ENCODE measurements at regions not wholly inside any gene's neighbourhood (a gene's known extent, or its start where the extent isn't known, plus 50 kb on each side); places are given as distances from the start of the nearest gene placed in this dataset.

- Histone ChIP-seq H3K4me2 (ENCODE audit: low read length) (no peak overlapping the region), H3K9ac (ENCODE audit: low read depth, low read length) (no peak overlapping the region), H3K4me3 (ENCODE audit: low read length) (no peak overlapping the region)
Measured at GRCh38 chr2:138428710-138429440, 72.7 kb upstream of the SPOPL start.

GRCh38 chr2:138430181-138430580, 71.4 kb upstream of the SPOPL start:
- Histone ChIP-seq H3K4me1 (ENCODE audit: control insufficient read depth, insufficient read depth, low read length) (peaks cover 7% of the 10 kb centered on the region), H3K27me3 (ENCODE audit: control insufficient read depth, insufficient read depth, low read length) (no peaks in the 10 kb centered on the region), H3K36me3 (ENCODE audit: insufficient read depth, low read length) (no peaks in the 10 kb centered on the region)

More at GRCh38 chr2:138428710-138429440, 72.7 kb upstream of the SPOPL start:
- Histone ChIP-seq H3K4me1 (ENCODE audit: control insufficient read depth, insufficient read depth, low read length) (peaks cover 7% of the 10 kb centered on the region), H3K27me3 (ENCODE audit: control insufficient read depth, insufficient read depth, low read length) (no peaks in the 10 kb centered on the region), H3K36me3 (ENCODE audit: insufficient read depth, low read length) (no peaks in the 10 kb centered on the region), H3K9me3 (replicated peaks; ENCODE audit: low read length) (no peaks in the 10 kb centered on the region)

GRCh38 chr2:138432971-138433370, 68.6 kb upstream of the SPOPL start:
- no peaks in the 10 kb centered on the region for H3K36me3 ChIP-seq (ENCODE audit: insufficient read depth, low read length)
- H3K9ac ChIP-seq (ENCODE audit: low read depth, low read length) = no peak overlapping the region
- no peak overlapping the region for H3K4me3 ChIP-seq (ENCODE audit: low read length)
- H3K4me2 ChIP-seq (ENCODE audit: low read length) = no peak overlapping the region
- no peaks in the 10 kb centered on the region for H3K9me3 ChIP-seq (replicated peaks; ENCODE audit: low read length)
- no peaks in the 10 kb centered on the region for H3K27me3 ChIP-seq (ENCODE audit: control insufficient read depth, insufficient read depth, low read length)
- H3K4me1 ChIP-seq (ENCODE audit: control insufficient read depth, insufficient read depth, low read length) = peaks cover 7% of the 10 kb centered on the region

More at GRCh38 chr2:138430181-138430580, 71.4 kb upstream of the SPOPL start:
- Histone ChIP-seq H3K9me3 (replicated peaks; ENCODE audit: low read length) (no peaks in the 10 kb centered on the region), H3K4me2 (ENCODE audit: low read length) (no peak overlapping the region), H3K4me3 (ENCODE audit: low read length) (no peak overlapping the region), H3K9ac (ENCODE audit: low read depth, low read length) (no peak overlapping the region)

- Histone ChIP-seq H3K4me1 (ENCODE audit: control insufficient read depth, insufficient read depth, low read length) (peaks cover 7% of the 10 kb centered on the region), H3K4me3 (ENCODE audit: low read length) (no peak overlapping the region), H3K27me3 (ENCODE audit: control insufficient read depth, insufficient read depth, low read length) (no peaks in the 10 kb centered on the region), H3K9me3 (replicated peaks; ENCODE audit: low read length) (no peaks in the 10 kb centered on the region), H3K36me3 (ENCODE audit: insufficient read depth, low read length) (no peaks in the 10 kb centered on the region), H3K9ac (ENCODE audit: low read depth, low read length) (no peak overlapping the region), H3K4me2 (ENCODE audit: low read length) (no peak overlapping the region)
Measured at GRCh38 chr2:138433995-138434951, 67.3 kb upstream of the SPOPL start.

- Histone ChIP-seq H3K27me3 (ENCODE audit: control insufficient read depth, insufficient read depth, low read length) (no peaks in the 10 kb centered on the region), H3K4me3 (ENCODE audit: low read length) (no peak overlapping the region), H3K9ac (ENCODE audit: low read depth, low read length) (no peak overlapping the region), H3K4me2 (ENCODE audit: low read length) (no peak overlapping the region), H3K36me3 (ENCODE audit: insufficient read depth, low read length) (no peaks in the 10 kb centered on the region), H3K9me3 (replicated peaks; ENCODE audit: low read length) (no peaks in the 10 kb centered on the region), H3K4me1 (ENCODE audit: control insufficient read depth, insufficient read depth, low read length) (peaks cover 7% of the 10 kb centered on the region)
Measured at GRCh38 chr2:138435701-138436100, 65.9 kb upstream of the SPOPL start.

- Histone ChIP-seq H3K4me3 (ENCODE audit: low read length) (no peak overlapping the region), H3K4me2 (ENCODE audit: low read length) (no peak overlapping the region), H3K9me3 (replicated peaks; ENCODE audit: low read length) (no peaks in the 10 kb centered on the region), H3K36me3 (ENCODE audit: insufficient read depth, low read length) (no peaks in the 10 kb centered on the region), H3K9ac (ENCODE audit: low read depth, low read length) (no peak overlapping the region), H3K27me3 (ENCODE audit: control insufficient read depth, insufficient read depth, low read length) (no peaks in the 10 kb centered on the region), H3K4me1 (ENCODE audit: control insufficient read depth, insufficient read depth, low read length) (no peaks in the 10 kb centered on the region)
Measured at GRCh38 chr2:138439733-138440132, 61.8 kb upstream of the SPOPL start.

- Histone ChIP-seq H3K27me3 (ENCODE audit: control insufficient read depth, insufficient read depth, low read length) (no peaks in the 10 kb centered on the region), H3K4me2 (ENCODE audit: low read length) (no peak overlapping the region), H3K9me3 (replicated peaks; ENCODE audit: low read length) (no peaks in the 10 kb centered on the region), H3K4me3 (ENCODE audit: low read length) (no peak overlapping the region), H3K36me3 (ENCODE audit: insufficient read depth, low read length) (no peaks in the 10 kb centered on the region), H3K4me1 (ENCODE audit: control insufficient read depth, insufficient read depth, low read length) (no peaks in the 10 kb centered on the region), H3K9ac (ENCODE audit: low read depth, low read length) (no peak overlapping the region)
Measured at GRCh38 chr2:138440759-138441158, 60.8 kb upstream of the SPOPL start.

GRCh38 chr2:138441916-138442315, 59.7 kb upstream of the SPOPL start:
- Histone ChIP-seq H3K27me3 (ENCODE audit: control insufficient read depth, insufficient read depth, low read length) (no peaks in the 10 kb centered on the region), H3K9ac (ENCODE audit: low read depth, low read length) (no peak overlapping the region), H3K4me1 (ENCODE audit: control insufficient read depth, insufficient read depth, low read length) (no peaks in the 10 kb centered on the region), H3K9me3 (replicated peaks; ENCODE audit: low read length) (no peaks in the 10 kb centered on the region), H3K4me2 (ENCODE audit: low read length) (no peak overlapping the region), H3K4me3 (ENCODE audit: low read length) (no peak overlapping the region), H3K36me3 (ENCODE audit: insufficient read depth, low read length) (no peaks in the 10 kb centered on the region)

GRCh38 chr2:138444411-138444810, 57.2 kb upstream of the SPOPL start:
- no peaks in the 10 kb centered on the region for H3K27me3 ChIP-seq (ENCODE audit: control insufficient read depth, insufficient read depth, low read length)
- no peaks in the 10 kb centered on the region for H3K4me1 ChIP-seq (ENCODE audit: control insufficient read depth, insufficient read depth, low read length)
- no peak overlapping the region for H3K4me3 ChIP-seq (ENCODE audit: low read length)
- H3K36me3 ChIP-seq (ENCODE audit: insufficient read depth, low read length) = no peaks in the 10 kb centered on the region
- no peak overlapping the region for H3K4me2 ChIP-seq (ENCODE audit: low read length)
- no peak overlapping the region for H3K9ac ChIP-seq (ENCODE audit: low read depth, low read length)
- H3K9me3 ChIP-seq (replicated peaks; ENCODE audit: low read length) = no peaks in the 10 kb centered on the region

- Histone ChIP-seq H3K4me3 (ENCODE audit: low read length) (no peak overlapping the region), H3K4me1 (ENCODE audit: control insufficient read depth, insufficient read depth, low read length) (no peaks in the 10 kb centered on the region), H3K9me3 (replicated peaks; ENCODE audit: low read length) (no peaks in the 10 kb centered on the region), H3K9ac (ENCODE audit: low read depth, low read length) (no peak overlapping the region), H3K36me3 (ENCODE audit: insufficient read depth, low read length) (no peaks in the 10 kb centered on the region), H3K27me3 (ENCODE audit: control insufficient read depth, insufficient read depth, low read length) (no peaks in the 10 kb centered on the region), H3K4me2 (ENCODE audit: low read length) (no peak overlapping the region)
Measured at GRCh38 chr2:138445227-138445626, 56.3 kb upstream of the SPOPL start.

- no peaks in the 10 kb centered on the region for H3K9me3 ChIP-seq (replicated peaks; ENCODE audit: low read length)
- H3K4me2 ChIP-seq (ENCODE audit: low read length) = no peak overlapping the region
- H3K4me3 ChIP-seq (ENCODE audit: low read length) = no peak overlapping the region
- H3K27me3 ChIP-seq (ENCODE audit: control insufficient read depth, insufficient read depth, low read length) = no peaks in the 10 kb centered on the region
- no peak overlapping the region for H3K9ac ChIP-seq (ENCODE audit: low read depth, low read length)
- H3K4me1 ChIP-seq (ENCODE audit: control insufficient read depth, insufficient read depth, low read length) = no peaks in the 10 kb centered on the region
- no peaks in the 10 kb centered on the region for H3K36me3 ChIP-seq (ENCODE audit: insufficient read depth, low read length)
Measured at GRCh38 chr2:138446043-138446442, 55.5 kb upstream of the SPOPL start.

Data from skeletal muscle satellite cell (primary cell).